Renal cortical epithelial cell (primary cell): ENCODE measurements at regions not wholly inside any gene's neighbourhood (a gene's known extent, or its start where the extent isn't known, plus 50 kb on each side); places are given as distances from the start of the nearest gene placed in this dataset.

Experiments used
- DNase-seq: peaks from one replicate; pipeline ENCODE4 v3.0.0-alpha.2; 2011; ENCODE audit warnings: low read depth

GRCh38 chr14:42123526-42123925, 516.9 kb downstream of the LRFN5 start:
- DNase-seq, result no peak

- no peak for DNase-seq
Measured at GRCh38 chr14:42113358-42114069, 506.8 kb downstream of the LRFN5 start.

- DNase-seq, result no peak
Measured at GRCh38 chr14:42112108-42112507, 505.4 kb downstream of the LRFN5 start.

- DNase-seq, result no peak
Measured at GRCh38 chr14:42111355-42111754, 504.7 kb downstream of the LRFN5 start.

- peak; percentile 10 for DNase-seq
Measured at GRCh38 chr14:42110167-42110566, 503.5 kb downstream of the LRFN5 start.

- no peak for DNase-seq
Measured at GRCh38 chr14:42095155-42095554, 488.5 kb downstream of the LRFN5 start.

GRCh38 chr14:42090122-42090521, 483.4 kb downstream of the LRFN5 start:
- no peak for DNase-seq

- no peak for DNase-seq
Measured at GRCh38 chr14:42079911-42080310, 473.2 kb downstream of the LRFN5 start.

- no peak for DNase-seq
Measured at GRCh38 chr14:42078345-42078744, 471.7 kb downstream of the LRFN5 start.

GRCh38 chr14:42070031-42070430, 463.4 kb downstream of the LRFN5 start:
- DNase-seq, result no peak

GRCh38 chr14:42057111-42057510, 450.4 kb downstream of the LRFN5 start:
- DNase-seq, result peak; percentile 2

GRCh38 chr14:42047421-42048055, 440.9 kb downstream of the LRFN5 start:
- no peak for DNase-seq

GRCh38 chr14:42045383-42045782, 438.7 kb downstream of the LRFN5 start:
- DNase-seq, result no peak

GRCh38 chr14:42028607-42029006, 421.9 kb downstream of the LRFN5 start:
- no peak for DNase-seq

- no peak for DNase-seq
Measured at GRCh38 chr14:42027271-42027670, 420.6 kb downstream of the LRFN5 start.

GRCh38 chr14:42023452-42023851, 416.8 kb downstream of the LRFN5 start:
- DNase-seq, result no peak

- no peak for DNase-seq
Measured at GRCh38 chr14:42014301-42014700, 407.6 kb downstream of the LRFN5 start.

GRCh38 chr14:42013559-42013958, 406.9 kb downstream of the LRFN5 start:
- no peak for DNase-seq

- DNase-seq, result no peak
Measured at GRCh38 chr14:42013153-42013552, 406.5 kb downstream of the LRFN5 start.

GRCh38 chr14:42011221-42011620, 404.5 kb downstream of the LRFN5 start:
- no peak for DNase-seq

GRCh38 chr14:42004321-42004720, 397.6 kb downstream of the LRFN5 start:
- DNase-seq, result no peak

GRCh38 chr14:42002141-42002540, 395.5 kb downstream of the LRFN5 start:
- no peak for DNase-seq

- DNase-seq, result no peak
Measured at GRCh38 chr14:42001431-42001830, 394.8 kb downstream of the LRFN5 start.

- DNase-seq, result no peak
Measured at GRCh38 chr14:42000450-42000849, 393.8 kb downstream of the LRFN5 start.
